GM03348 (cell line): ENCODE measurements at regions not wholly inside any gene's neighbourhood (a gene's known extent, or its start where the extent isn't known, plus 50 kb on each side); places are given as distances from the start of the nearest gene placed in this dataset.

Source experiments
- DNase-seq: peaks from one replicate; pipeline ENCODE4 v3.0.0; 2012; ENCODE audit warnings: low spot score

GRCh38 chr22:48270731-48271130 lies 1508.3 kb downstream of the TBC1D22A start:
- no peak for DNase-seq

DNA sequence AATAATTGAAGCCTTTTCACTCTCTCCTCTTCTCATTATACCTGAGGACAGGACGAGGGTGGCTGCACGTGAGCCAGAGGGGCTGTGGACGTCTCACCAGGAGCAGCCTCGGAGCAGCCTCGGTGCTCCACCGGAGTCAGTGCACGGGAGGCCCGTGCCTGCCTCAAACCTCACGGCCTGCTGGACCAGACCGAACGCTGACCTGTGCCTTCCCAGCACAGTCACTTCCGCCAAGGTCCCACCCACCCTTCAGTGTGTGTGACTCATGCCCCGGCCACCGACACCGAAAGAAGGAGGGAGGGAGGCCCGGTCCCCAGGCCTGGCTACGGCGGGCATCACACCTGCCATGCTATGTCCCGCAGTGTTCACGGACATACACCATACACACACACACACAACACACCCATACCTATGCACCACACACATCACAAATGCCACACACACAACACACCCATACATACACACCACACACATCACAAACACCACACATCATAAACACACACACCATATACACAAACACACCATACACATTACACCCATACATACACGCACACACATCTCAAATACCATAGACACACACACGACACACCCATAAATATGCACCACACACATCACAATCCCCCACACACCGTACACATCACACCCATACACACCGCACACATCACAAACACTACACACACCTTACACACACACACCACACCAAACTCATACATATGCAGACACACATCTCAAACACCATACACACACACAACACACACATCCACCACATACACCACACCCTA lies 1506.5 kb downstream of the TBC1D22A start:
- DNase-seq: no peak

DNA sequence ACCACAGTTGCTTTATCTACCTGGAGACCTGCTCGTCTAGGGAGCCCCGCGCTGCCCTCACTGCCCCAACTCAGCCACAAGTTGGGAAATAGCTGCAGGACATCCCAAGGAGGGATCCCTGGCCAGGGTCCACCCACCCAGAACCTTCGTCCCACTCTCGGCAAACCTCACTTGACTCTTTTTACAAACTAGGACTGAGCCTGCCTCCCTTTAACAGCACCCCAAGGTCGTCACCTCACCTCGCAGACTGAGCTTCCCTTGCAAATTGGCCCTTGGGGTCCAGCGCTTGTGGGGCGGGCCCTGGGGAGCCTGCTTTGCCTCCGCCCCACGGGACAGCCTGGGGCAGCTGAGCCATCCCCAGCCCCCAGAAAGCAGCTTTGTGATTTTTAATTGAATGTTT lies 1505.8 kb downstream of the TBC1D22A start:
- no peak for DNase-seq

- no peak for DNase-seq
Measured at GRCh38 chr22:48267681-48268080, 1505.2 kb downstream of the TBC1D22A start.

GRCh38 chr22:48265000-48265625 lies 1502.7 kb downstream of the TBC1D22A start:
- no peak for DNase-seq

DNA sequence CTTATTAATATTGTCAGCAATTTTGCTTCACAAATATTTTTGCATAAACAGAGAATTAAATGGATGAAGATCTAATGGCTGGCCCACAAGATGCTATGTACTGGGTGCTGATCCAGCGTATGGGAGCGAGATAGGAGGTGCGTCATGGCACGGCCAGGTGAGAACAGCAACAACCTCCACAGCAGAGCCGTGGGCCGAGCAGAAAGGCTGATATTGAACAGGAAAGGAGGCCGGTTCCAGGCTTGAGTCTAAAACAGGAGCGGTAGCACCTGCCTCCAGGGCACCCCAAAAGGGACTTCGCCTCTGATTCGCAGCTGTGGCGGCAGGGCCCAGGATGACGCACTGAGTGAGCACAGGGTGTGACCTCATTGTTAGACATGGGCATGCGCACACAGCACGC lies 1502.1 kb downstream of the TBC1D22A start:
- no peak for DNase-seq

- DNase-seq: no peak
Measured at GRCh38 chr22:48263791-48264351, 1501.4 kb downstream of the TBC1D22A start.

DNA sequence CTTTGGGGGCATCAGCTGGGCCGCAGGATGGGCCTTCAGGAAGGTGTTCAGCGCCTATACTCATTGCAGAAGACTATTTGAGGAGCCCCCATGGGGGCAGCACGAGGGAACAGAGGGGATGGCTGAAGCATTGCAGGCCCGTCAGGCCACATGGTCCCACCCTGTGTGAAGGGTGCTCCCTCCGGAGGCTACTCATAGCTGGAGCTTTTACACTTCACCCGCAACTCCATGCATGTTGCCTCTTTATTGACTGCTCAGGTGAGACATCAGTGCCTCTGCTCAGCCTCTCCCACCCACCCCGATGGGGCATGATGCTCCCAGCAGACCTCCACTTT lies 1500.9 kb downstream of the TBC1D22A start:
- no peak for DNase-seq

- no peak for DNase-seq
Measured at GRCh38 chr22:48262596-48263430, 1500.4 kb downstream of the TBC1D22A start.

- DNase-seq: no peak
Measured at GRCh38 chr22:48261706-48262105, 1499.3 kb downstream of the TBC1D22A start.

GRCh38 chr22:48261048-48261621 lies 1498.7 kb downstream of the TBC1D22A start:
- no peak for DNase-seq

DNA sequence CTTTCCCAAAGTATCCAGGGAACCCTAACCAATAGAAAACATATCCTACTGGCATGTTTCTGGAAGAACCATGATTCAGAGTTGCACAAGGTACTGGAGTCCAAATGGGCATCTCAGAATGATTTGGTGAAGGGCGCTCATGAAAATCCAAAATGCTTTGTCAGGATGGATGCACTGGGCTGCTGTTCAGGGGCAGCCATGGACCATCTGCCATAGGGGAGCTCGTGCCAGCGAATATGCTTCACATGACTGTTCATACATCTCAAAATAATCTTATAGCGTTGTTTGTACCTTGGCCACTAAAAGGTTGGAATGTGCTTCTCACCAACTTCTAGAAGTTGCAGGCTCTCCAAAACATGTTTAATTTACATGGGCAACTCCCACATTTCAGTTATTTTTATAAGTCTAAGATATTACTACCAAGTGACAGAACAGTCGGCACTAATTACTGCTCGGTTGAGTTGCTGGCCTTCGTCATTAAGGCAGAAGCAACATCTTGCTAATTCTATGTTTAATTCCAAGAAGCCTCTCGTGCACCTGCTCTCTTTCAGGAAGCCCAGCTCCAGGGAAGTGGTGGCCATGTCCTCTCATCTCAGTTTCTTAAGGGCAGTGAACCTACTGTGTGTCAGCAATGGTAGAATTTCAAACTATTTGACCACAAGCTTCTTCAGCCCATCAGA lies 1497.7 kb downstream of the TBC1D22A start:
- no peak for DNase-seq

GRCh38 chr22:48258811-48259210 lies 1496.4 kb downstream of the TBC1D22A start:
- DNase-seq: no peak

GRCh38 chr22:48258064-48258701 lies 1495.7 kb downstream of the TBC1D22A start:
- DNase-seq: no peak

DNA sequence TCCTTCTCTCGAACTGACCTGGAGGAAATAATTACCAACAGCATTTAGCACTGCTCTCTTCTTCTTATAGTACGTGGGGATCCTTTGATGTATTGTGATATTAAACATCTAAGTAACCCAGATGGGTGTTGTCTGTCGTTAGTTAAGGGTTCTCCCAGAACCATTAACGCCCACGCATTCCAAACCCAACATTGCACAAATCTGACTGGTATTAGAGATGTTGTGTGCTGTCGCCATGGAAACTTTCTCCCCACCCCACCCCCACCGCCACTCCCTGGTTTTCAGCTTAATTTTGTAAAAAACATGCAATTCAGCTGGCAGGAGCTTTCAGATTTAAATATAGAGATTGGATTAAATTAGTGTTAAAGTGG lies 1495.2 kb downstream of the TBC1D22A start:
- no peak for DNase-seq

DNA sequence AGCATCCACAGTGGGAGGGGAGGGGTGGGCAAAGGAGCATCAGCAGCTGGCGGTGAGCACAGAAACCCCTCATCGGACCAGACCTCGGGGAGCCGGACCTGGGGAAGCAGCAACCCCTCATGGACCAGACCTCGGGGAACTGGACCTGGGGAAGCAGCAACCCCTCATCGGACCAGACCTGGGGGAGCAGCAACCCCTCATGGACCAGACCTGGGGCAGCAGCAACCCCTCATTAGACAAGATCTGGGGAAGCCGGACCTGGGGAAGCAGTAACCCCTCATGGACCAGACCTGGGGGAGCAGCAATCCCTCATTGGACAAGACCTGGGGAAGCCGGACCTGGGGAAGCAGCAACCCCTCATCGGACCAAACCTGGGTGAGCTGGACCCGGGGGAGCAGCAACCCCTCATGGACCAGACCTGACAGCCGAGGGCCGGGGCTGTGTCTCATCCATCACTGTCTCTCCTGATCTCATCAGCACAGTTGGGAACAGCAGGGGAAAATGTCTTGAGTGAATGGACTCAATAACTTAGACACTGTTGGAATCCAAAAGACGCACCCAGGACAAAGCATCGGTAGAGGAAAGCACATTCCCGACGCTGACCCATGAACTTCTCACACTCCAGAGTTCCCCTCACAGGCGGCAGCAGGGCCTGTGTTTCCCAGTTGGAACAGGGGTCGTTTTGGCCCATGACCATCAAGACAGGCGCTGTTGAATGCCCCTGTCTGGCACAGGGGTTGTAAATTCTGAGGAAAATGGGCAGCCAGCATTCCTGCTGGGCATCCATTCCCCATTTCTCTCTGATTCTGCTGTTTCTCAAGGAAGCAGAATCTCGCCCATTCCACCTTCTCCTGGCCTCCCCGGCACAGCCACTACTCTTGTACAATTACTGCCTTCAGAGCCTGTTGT lies 1494.6 kb downstream of the TBC1D22A start:
- DNase-seq: no peak

GRCh38 chr22:48256041-48256739 lies 1493.7 kb downstream of the TBC1D22A start:
- no peak for DNase-seq

DNA sequence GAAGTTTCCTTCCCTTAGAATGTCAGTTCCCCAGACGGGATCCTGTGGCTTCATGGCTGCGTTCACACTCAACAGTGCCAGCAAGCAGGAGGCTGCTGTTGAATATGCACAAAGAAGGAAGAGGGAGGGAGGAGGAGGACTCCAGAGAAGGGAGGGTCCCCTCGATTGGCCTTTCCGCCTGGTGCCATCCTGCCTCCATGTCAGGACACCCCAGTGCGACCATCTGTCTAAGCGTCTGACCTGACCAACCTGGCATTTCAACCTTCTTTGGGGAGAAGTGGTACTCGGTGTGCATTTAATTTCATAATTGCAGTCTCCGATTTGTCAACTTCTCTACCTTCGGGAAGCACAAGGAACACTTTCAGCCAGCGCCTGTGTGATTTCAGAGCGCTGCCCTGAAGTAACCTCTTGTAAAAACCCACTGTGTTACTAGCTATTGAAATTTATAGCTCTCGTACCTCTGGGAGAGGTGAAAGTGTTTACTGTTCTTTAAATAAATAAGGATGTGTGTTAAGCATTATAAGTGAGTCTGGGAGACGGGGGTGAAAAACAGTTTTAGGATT lies 1491.9 kb downstream of the TBC1D22A start:
- DNase-seq: no peak

DNA sequence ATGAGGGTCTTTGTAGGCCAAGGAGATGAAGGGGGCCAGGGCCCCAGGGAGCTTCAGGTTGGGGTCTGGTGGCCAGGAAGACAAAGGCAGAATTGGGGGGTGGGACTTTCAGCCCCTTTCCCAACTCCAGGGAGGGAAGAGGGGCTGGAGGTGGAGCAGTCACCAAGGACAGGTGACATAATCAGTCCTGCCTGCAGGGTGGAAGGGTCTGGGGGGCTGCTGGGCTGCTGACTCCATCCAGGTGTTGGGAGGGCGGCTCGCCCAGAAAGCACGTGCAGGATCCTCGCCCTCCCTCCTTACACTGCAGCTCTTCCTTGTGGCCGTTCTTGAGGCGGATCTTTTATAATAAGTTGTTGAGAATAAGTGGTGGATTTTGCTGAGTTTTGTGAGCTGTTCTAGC lies 1491.1 kb downstream of the TBC1D22A start:
- no peak for DNase-seq
